HFF-Myc (cell line): ENCODE measurements at regions not wholly inside any gene's neighbourhood (a gene's known extent, or its start where the extent isn't known, plus 50 kb on each side); places are given as distances from the start of the nearest gene placed in this dataset.

Experiments
- DNase-seq: peaks from one replicate; pipeline ENCODE4 v3.0.0-alpha.2; 2011; ENCODE audit warnings: low read depth; ENCODE audit errors: extremely low read depth
- H3K4me3 ChIP-seq: replicated peaks from 2 replicates; pipeline ENCODE4 v1.5.1; 2011; ENCODE audit warnings: low read depth, mild to moderate bottlenecking, control low read depth, low read length
- TF ChIP-seq, protein P1 (sequence below): IDR thresholded peaks from 2 replicates; pipeline ENCODE4 v1.5.1; 2012; ENCODE audit warnings: mild to moderate bottlenecking, low read depth, low read length, control low read depth; ENCODE audit errors: missing control alignments

GRCh38 chr2:183214680-183215079 is 90.4 kb downstream of the NUP35 start:
- TF ChIP-seq, protein P1, sequence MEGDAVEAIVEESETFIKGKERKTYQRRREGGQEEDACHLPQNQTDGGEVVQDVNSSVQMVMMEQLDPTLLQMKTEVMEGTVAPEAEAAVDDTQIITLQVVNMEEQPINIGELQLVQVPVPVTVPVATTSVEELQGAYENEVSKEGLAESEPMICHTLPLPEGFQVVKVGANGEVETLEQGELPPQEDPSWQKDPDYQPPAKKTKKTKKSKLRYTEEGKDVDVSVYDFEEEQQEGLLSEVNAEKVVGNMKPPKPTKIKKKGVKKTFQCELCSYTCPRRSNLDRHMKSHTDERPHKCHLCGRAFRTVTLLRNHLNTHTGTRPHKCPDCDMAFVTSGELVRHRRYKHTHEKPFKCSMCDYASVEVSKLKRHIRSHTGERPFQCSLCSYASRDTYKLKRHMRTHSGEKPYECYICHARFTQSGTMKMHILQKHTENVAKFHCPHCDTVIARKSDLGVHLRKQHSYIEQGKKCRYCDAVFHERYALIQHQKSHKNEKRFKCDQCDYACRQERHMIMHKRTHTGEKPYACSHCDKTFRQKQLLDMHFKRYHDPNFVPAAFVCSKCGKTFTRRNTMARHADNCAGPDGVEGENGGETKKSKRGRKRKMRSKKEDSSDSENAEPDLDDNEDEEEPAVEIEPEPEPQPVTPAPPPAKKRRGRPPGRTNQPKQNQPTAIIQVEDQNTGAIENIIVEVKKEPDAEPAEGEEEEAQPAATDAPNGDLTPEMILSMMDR = no peak
- no peak overlapping the region for H3K4me3 ChIP-seq
- no peak for DNase-seq

DNA sequence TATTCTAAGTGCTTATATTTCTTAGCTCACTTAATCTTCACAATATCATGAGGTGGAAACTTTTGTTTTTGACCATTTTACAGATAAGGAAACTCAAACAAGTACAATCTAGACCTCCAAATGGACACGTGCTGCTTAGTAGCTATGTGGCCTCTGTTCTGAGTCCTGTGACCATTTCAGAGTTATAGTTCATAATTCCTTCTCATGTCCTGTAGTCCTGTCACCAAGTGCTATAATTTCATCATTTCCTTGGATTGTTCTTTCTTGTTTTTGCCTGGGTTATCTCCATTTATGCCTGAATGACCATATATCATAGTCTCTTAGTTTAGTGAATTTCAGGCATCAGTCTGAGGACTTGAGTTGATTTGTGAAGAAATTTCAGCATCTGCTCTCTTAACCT is 91.7 kb downstream of the NUP35 start:
- no peak overlapping the region for H3K4me3 ChIP-seq
- DNase-seq = no peak
- TF ChIP-seq, protein P1 = no peak

- TF ChIP-seq, protein P1 = no peak
Observed at GRCh38 chr2:183219888-183220287, 95.6 kb downstream of the NUP35 start.

DNA sequence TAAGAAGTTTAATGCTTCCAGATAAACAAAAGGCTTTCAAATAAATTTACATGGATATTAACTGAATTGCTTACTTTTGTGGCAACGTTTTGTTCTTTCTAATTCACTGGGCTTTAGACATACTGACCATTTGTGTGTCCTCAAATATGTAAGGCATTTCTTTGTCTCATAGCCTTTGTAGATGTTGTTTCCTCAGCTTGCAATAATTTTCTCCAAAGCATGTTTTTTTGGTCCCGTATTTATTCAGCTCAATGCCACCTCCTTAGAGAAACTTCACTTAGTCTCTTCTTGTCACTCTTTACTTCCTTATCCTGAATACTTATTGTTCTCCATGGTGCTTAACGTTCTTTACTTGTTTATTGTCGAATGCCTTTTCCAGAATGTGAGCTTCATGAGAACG is 98.5 kb downstream of the NUP35 start:
- H3K4me3 ChIP-seq = no peak overlapping the region
- TF ChIP-seq, protein P1 = no peak
- DNase-seq = no peak

More at GRCh38 chr2:183219888-183220287, 95.6 kb downstream of the NUP35 start:
- no peak overlapping the region for H3K4me3 ChIP-seq
- DNase-seq = no peak

- TF ChIP-seq, protein P1 = no peak
- DNase-seq = no peak
- H3K4me3 ChIP-seq = no peak overlapping the region
Observed at GRCh38 chr2:183224948-183225347, 100.7 kb downstream of the NUP35 start.

- no peak for DNase-seq
- TF ChIP-seq, protein P1 = no peak
- no peak overlapping the region for H3K4me3 ChIP-seq
Observed at GRCh38 chr2:183227176-183227575, 102.9 kb downstream of the NUP35 start.

DNA sequence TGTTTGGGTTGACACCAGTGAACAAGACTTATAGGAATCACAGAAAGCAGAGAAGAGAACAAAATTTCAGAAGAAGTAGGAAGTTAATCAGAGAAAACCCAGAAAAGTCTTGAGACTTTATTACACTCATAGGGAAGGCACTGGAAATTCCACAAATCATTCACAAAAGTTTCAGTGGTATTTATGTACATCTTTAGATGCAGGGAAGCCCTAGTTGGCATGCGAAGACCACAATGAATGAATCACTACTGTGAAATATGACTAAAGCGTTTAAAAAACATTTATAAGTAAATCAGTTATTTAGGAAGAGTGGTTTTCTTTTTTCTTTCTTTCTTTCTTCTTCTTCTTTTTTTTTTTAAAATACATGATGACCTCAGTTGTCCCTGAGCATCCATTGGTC is 105.1 kb downstream of the NUP35 start:
- TF ChIP-seq, protein P1 = no peak
- no peak overlapping the region for H3K4me3 ChIP-seq
- DNase-seq = no peak
